NB4 (cell line): ENCODE measurements at regions not wholly inside any gene's neighbourhood (a gene's known extent, or its start where the extent isn't known, plus 50 kb on each side); places are given as distances from the start of the nearest gene placed in this dataset.

Experiments used
- DNase-seq: peaks from one replicate; pipeline ENCODE4 v3.0.0; 2010; ENCODE audit warnings: low read depth
- H3K4me3 ChIP-seq: one replicate; pipeline ENCODE4 v1.5.1; 2011; ENCODE audit warnings: mild to moderate bottlenecking, low read depth, low read length, moderate library complexity
- CTCF ChIP-seq: IDR thresholded peaks from one replicate; pipeline ENCODE4 v1.5.1; 2012; ENCODE audit warnings: low read depth, low read length
- MAX ChIP-seq: IDR thresholded peaks from 2 replicates; pipeline ENCODE4 v1.6.1; 2011; ENCODE audit warnings: low read depth, low read length
- MYC ChIP-seq: IDR thresholded peaks from 2 replicates; pipeline ENCODE4 v1.6.1; 2011; ENCODE audit warnings: low read depth, low read length
- POLR2A ChIP-seq: IDR thresholded peaks from 2 replicates; pipeline ENCODE4 v1.6.1; 2011; ENCODE audit warnings: mild to moderate bottlenecking; ENCODE audit not compliant: insufficient read length; ENCODE audit errors: extremely low read depth

- no peak overlapping the region for H3K4me3 ChIP-seq
- no peak for TF ChIP-seq CTCF
- TF ChIP-seq POLR2A = no peak
- TF ChIP-seq MAX = no peak
- TF ChIP-seq MYC = no peak
- DNase-seq = no peak
These were observed 290.4 kb upstream of the NR4A3 start for GRCh38 chr9:99531313-99531712.

GRCh38 chr9:99533421-99533820, 288.3 kb upstream of the NR4A3 start:
- no peak for DNase-seq
- no peak overlapping the region for H3K4me3 ChIP-seq
- TF ChIP-seq POLR2A (no peak), MAX (no peak), MYC (no peak), CTCF (no peak)

DNA sequence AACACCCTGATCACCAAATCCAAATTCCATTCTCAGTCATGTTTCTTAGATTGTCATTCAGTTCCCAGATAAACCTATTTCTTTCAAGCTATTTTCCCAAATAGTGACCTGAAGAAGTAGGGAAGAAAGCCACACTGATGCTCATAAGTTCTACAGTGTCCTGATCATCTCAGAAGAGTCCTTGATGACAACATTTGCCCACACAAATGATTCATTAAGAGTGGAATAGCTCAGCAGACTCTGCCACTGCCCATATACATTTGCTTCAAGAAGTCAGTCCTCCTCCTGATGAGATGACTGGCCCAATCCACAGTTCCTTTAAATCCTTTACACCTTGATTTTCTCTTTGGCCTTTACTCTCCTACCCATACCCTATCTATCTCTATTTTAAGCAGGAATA, 283.7 kb upstream of the NR4A3 start:
- TF ChIP-seq POLR2A (no peak), MYC (no peak), MAX (no peak), CTCF (no peak)
- no peak for DNase-seq
- no peak overlapping the region for H3K4me3 ChIP-seq

DNA sequence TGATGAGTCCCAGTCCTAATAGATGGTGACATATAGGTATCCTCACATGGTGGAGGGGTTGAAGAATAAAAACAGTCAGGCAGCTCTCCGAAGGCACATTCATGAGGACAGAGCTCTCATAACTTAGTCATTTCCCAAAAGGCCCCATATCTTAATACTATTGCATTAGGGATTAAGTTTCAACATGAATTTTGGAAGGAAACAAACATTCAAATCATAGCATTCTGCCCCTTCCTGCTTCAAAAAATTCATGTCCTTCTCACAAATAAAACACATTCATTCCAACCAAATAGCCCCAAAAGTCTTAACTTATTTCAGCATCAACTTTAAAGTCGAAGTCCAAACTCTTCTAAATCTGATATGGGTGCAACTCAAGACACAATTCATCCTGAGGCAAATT, 277.2 kb upstream of the NR4A3 start:
- no peak overlapping the region for H3K4me3 ChIP-seq
- TF ChIP-seq CTCF = no peak
- no peak for TF ChIP-seq MYC
- TF ChIP-seq POLR2A = no peak
- TF ChIP-seq MAX = no peak
- DNase-seq = no peak

GRCh38 chr9:99549441-99549840, 272.2 kb upstream of the NR4A3 start:
- DNase-seq = no peak
- TF ChIP-seq MAX (no peak), CTCF (no peak), MYC (no peak), POLR2A (no peak)

GRCh38 chr9:99555792-99556191, 265.9 kb upstream of the NR4A3 start:
- no peak for DNase-seq
- no peak for TF ChIP-seq MYC
- TF ChIP-seq CTCF = no peak
- no peak overlapping the region for H3K4me3 ChIP-seq

More at GRCh38 chr9:99549441-99549840, 272.2 kb upstream of the NR4A3 start:
- no peak overlapping the region for H3K4me3 ChIP-seq
